A549 (cell line): ENCODE measurements at regions not wholly inside any gene's neighbourhood (a gene's known extent, or its start where the extent isn't known, plus 50 kb on each side); places are given as distances from the start of the nearest gene placed in this dataset.

Source experiments
- CHD4 ChIP-seq: fragments of 200-600 bp; sonication (generic); IDR thresholded peaks from 2 replicates; pipeline ENCODE4 v1.6.1; 2016; ENCODE audit warnings: antibody characterized with exemption, mild to moderate bottlenecking, borderline replicate concordance
- EP300 ChIP-seq, 2 experiments: fragments of >200 bp; sonication (Bioruptor Twin); formaldehyde crosslinking; IDR thresholded peaks; 2 replicates in 1 of 2; 3 replicates in 1 of 2; pipeline ENCODE4 v1.6.1; 2016 to 2017
- MAX ChIP-seq: IDR thresholded peaks from 2 replicates; pipeline ENCODE4 v1.6.1; 2012
- NR3C1 ChIP-seq: fragments of >200 bp; sonication (Bioruptor Twin); formaldehyde crosslinking; IDR thresholded peaks from 3 replicates; pipeline ENCODE4 v1.6.1; 2017
- POLR2A ChIP-seq: IDR thresholded peaks from 2 replicates; pipeline ENCODE4 v1.6.1; 2012; ENCODE audit warnings: mild to moderate bottlenecking, low read length
- RAD21 ChIP-seq, 2 experiments: fragments of >200 bp in 1 of 2; sonication (Bioruptor Twin) in 1 of 2; formaldehyde crosslinking in 1 of 2; IDR thresholded peaks in 1 of 2; conservative IDR thresholded peaks in 1 of 2; 2 replicates in 1 of 2; 3 replicates in 1 of 2; pipeline ENCODE4 v1.6.1; 2012 to 2018; ENCODE audit warnings: inconsistent platforms in 1 of 2
- RCOR1 ChIP-seq: fragments of 150-350 bp; IDR thresholded peaks from 2 replicates; pipeline ENCODE4 v1.6.1; 2014; ENCODE audit warnings: antibody characterized with exemption, low read length, low read depth
- REST ChIP-seq: fragments of 200-600 bp; sonication (generic); IDR thresholded peaks from 2 replicates; pipeline ENCODE4 v1.6.1; 2016; ENCODE audit warnings: antibody characterized with exemption, mild to moderate bottlenecking, moderate library complexity
- SMC3 ChIP-seq: fragments of >200 bp; sonication (Bioruptor Twin); formaldehyde crosslinking; IDR thresholded peaks from 3 replicates; pipeline ENCODE4 v1.6.1; 2018; ENCODE audit warnings: inconsistent platforms
- TP53 ChIP-seq: fragments of 250-450 bp; sonication (Bioruptor Pico); IDR thresholded peaks from 2 replicates; pipeline ENCODE4 v1.5.0; 2021; ENCODE audit warnings: mild to moderate bottlenecking, moderate library complexity
- TF ChIP-seq, protein P1 (sequence below): fragments of >200 bp; sonication (Bioruptor Twin); formaldehyde crosslinking; IDR thresholded peaks from 3 replicates; pipeline ENCODE4 v1.5.1; 2016

- TF ChIP-seq MAX, result no peak
- TF ChIP-seq, protein P1, sequence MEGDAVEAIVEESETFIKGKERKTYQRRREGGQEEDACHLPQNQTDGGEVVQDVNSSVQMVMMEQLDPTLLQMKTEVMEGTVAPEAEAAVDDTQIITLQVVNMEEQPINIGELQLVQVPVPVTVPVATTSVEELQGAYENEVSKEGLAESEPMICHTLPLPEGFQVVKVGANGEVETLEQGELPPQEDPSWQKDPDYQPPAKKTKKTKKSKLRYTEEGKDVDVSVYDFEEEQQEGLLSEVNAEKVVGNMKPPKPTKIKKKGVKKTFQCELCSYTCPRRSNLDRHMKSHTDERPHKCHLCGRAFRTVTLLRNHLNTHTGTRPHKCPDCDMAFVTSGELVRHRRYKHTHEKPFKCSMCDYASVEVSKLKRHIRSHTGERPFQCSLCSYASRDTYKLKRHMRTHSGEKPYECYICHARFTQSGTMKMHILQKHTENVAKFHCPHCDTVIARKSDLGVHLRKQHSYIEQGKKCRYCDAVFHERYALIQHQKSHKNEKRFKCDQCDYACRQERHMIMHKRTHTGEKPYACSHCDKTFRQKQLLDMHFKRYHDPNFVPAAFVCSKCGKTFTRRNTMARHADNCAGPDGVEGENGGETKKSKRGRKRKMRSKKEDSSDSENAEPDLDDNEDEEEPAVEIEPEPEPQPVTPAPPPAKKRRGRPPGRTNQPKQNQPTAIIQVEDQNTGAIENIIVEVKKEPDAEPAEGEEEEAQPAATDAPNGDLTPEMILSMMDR, result no peak
- no peak for TF ChIP-seq REST
- TF ChIP-seq NR3C1, result no peak
- TF ChIP-seq POLR2A, result no peak
- no peak for TF ChIP-seq EP300 (IDR thresholded peaks at IDR 0.05)
- TF ChIP-seq RCOR1, result no peak
- TF ChIP-seq RAD21 (conservative IDR thresholded peaks at IDR 0.05 in 1 of 2, IDR thresholded peaks at IDR 0.05 in 1 of 2), result no peak
- TF ChIP-seq SMC3, result no peak
- TF ChIP-seq TP53 (CRISPR knock-in tag), result no peak
- no peak for TF ChIP-seq CHD4
Observed at GRCh38 chr2:2879781-2880180, 497.8 kb downstream of the EIPR1 start.
